A673 (cell line): ENCODE measurements at regions not wholly inside any gene's neighbourhood (a gene's known extent, or its start where the extent isn't known, plus 50 kb on each side); places are given as distances from the start of the nearest gene placed in this dataset.

Experiments
- BruUV-seq: library from RNA; stranded (reverse); fragments of 400-500 nt; replicated peaks from 2 replicates; lab custom pipeline; 2021; lab: Mats Ljungman, UMichigan
- CTCF ChIA-PET: fragments of 300-600 bp; sonication (Branson Sonifier 250); formaldehyde crosslinking; loops from one replicate; lab custom pipeline; 2022; ENCODE audit warnings: antibody characterized with exemption; lab: Charles Lee
- POLR2A ChIA-PET: fragments of 300-600 bp; sonication (Branson Sonifier 250); formaldehyde crosslinking; loops from one replicate; lab custom pipeline; 2022; ENCODE audit warnings: antibody characterized with exemption; ENCODE audit not compliant: low non-redundant PET; lab: Charles Lee
- DNase-seq: peaks from one replicate; pipeline ENCODE4 v3.0.0-alpha.2; 2015; ENCODE audit warnings: low spot score
- H3K27ac ChIP-seq: fragments of 200-600 bp; sonication (generic); 2 replicates; pipeline ENCODE4 v1.5.1; 2016; ENCODE audit warnings: mixed run types, low read depth, mild to moderate bottlenecking, mixed read lengths, antibody characterized with exemption, low read length; ENCODE audit not compliant: poor library complexity, severe bottlenecking
- H3K27me3 ChIP-seq: fragments of 200-600 bp; sonication (generic); replicated peaks from 2 replicates; pipeline ENCODE4 v1.6.1; 2017; ENCODE audit warnings: mixed run types, low read depth, mild to moderate bottlenecking, mixed read lengths, antibody characterized with exemption, low read length; ENCODE audit not compliant: insufficient read depth, poor library complexity
- H3K36me3 ChIP-seq: fragments of 200-600 bp; sonication (generic); 2 replicates; pipeline ENCODE4 v1.6.1; 2016; ENCODE audit warnings: mixed run types, mild to moderate bottlenecking, mixed read lengths, antibody characterized with exemption, low read length; ENCODE audit not compliant: insufficient read depth, poor library complexity, severe bottlenecking
- H3K4me1 ChIP-seq: fragments of 200-600 bp; sonication (generic); 2 replicates; pipeline ENCODE4 v1.6.1; 2017; ENCODE audit warnings: mixed run types, mild to moderate bottlenecking, mixed read lengths, antibody characterized with exemption, low read length; ENCODE audit not compliant: insufficient read depth, poor library complexity, severe bottlenecking
- H3K4me3 ChIP-seq: fragments of 200-600 bp; sonication (generic); 2 replicates; pipeline ENCODE4 v1.5.1; 2016; ENCODE audit warnings: low read depth, mixed run types, mild to moderate bottlenecking, mixed read lengths, low read length; ENCODE audit not compliant: poor library complexity, severe bottlenecking
- H3K9me3 ChIP-seq: fragments of 200-600 bp; sonication (generic); 2 replicates; pipeline ENCODE4 v1.6.1; 2016; ENCODE audit warnings: mixed run types, low read depth, mild to moderate bottlenecking, mixed read lengths, antibody characterized with exemption, low read length; ENCODE audit not compliant: poor library complexity, severe bottlenecking
- CTCF ChIP-seq: fragments of 300-800, 200-600 bp; sonication (generic); conservative IDR thresholded peaks from 2 replicates; pipeline ENCODE4 v1.5.1; 2017; ENCODE audit warnings: low read depth, mild to moderate bottlenecking, antibody characterized with exemption, low read length, moderate library complexity, mixed read lengths
- EZH2 ChIP-seq: fragments of 200-600 bp; sonication (generic); IDR thresholded peaks from 2 replicates; pipeline ENCODE4 v1.6.1; 2017; ENCODE audit warnings: borderline replicate concordance, low read depth, mild to moderate bottlenecking, mixed read lengths, antibody characterized with exemption, low read length; ENCODE audit not compliant: poor library complexity, severe bottlenecking
- intact Hi-C: fragments of 100-400 bp; cut with micrococcal nuclease; formaldehyde crosslinking; loops from one replicate; pipeline ENCODE4 v1.10.0; 2022; ENCODE audit not compliant: unreplicated experiment

- no peaks in the 10 kb centered on the region for H3K36me3 ChIP-seq
- intact Hi-C loops: no loop called here
- ChIA-PET CTCF (no interaction called here), POLR2A (no interaction called here)
- H3K9me3 ChIP-seq: peaks cover 4% of the 10 kb centered on the region
- H3K4me1 ChIP-seq: no peaks in the 10 kb centered on the region
- H3K27me3 ChIP-seq: no peaks in the 10 kb centered on the region
- no peak overlapping the region for H3K4me3 ChIP-seq
- TF ChIP-seq EZH2 (no peak), CTCF (no peak)
- no peak for DNase-seq
- H3K27ac ChIP-seq: no peak overlapping the region
- BruUV-seq: no TSS peak
Measured at GRCh38 chr12:115351514-115352077, 667.6 kb upstream of the TBX3 start.

DNA sequence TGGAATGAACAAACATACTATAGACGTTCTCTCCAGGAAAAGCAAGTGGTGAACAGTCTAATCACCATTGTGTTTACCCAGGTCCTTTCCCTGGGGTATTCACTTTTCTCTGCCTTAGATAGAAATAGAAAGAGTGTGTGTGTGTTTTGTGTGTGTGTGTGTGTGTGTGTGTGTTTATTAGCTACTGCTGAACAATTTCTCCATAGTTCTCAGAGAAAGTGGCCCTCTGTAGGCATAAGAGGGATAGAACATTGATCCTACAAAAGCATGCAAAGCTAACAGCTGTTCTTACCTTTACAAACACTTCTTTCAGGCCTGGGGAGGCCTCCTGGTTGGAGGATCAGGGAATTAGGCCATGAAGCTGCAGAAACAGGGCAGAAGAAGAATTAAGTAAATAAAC, 665.7 kb upstream of the TBX3 start:
- H3K36me3 ChIP-seq: no peaks in the 10 kb centered on the region
- no peak overlapping the region for H3K4me3 ChIP-seq
- no TSS peak for BruUV-seq
- H3K27ac ChIP-seq: no peak overlapping the region
- intact Hi-C loops: no loop called here
- no peak for DNase-seq
- TF ChIP-seq CTCF (no peak), EZH2 (no peak)
- no peaks in the 10 kb centered on the region for H3K4me1 ChIP-seq
- ChIA-PET POLR2A (no interaction called here), CTCF (no interaction called here)
- H3K9me3 ChIP-seq: peaks cover 4% of the 10 kb centered on the region
- no peaks in the 10 kb centered on the region for H3K27me3 ChIP-seq

DNA sequence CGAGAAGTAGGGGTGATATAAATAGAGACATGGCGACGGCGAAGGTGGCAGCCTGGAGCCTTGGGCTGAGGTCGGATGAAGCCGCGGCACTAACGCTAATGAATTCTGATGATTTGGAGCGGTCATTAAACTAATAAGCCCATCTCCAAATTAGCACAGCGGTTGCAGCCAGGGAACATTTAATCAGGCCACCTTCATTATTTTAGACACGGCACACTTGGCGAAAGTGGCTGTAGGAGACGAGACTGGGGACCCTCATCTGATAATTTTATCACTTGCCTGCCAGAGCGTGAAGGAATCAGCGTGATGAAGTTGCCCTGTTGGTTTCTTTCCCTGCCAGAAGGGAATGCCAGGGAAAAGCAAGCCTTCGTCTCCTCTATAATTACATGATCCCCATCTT, 664.3 kb upstream of the TBX3 start:
- DNase-seq: no peak
- intact Hi-C loops: no loop called here
- no peak overlapping the region for H3K4me3 ChIP-seq
- no peak for TF ChIP-seq CTCF
- TF ChIP-seq EZH2: no peak
- BruUV-seq: no TSS peak
- CTCF ChIA-PET: no interaction called here
- no peaks in the 10 kb centered on the region for H3K4me1 ChIP-seq
- H3K36me3 ChIP-seq: no peaks in the 10 kb centered on the region
- no peak overlapping the region for H3K27ac ChIP-seq
- H3K9me3 ChIP-seq: peaks cover 6% of the 10 kb centered on the region
- POLR2A ChIA-PET: no interaction called here
- no peaks in the 10 kb centered on the region for H3K27me3 ChIP-seq
